Caco-2 (cell line): ENCODE measurements at regions not wholly inside any gene's neighbourhood (a gene's known extent, or its start where the extent isn't known, plus 50 kb on each side); places are given as distances from the start of the nearest gene placed in this dataset.

Source experiments
- BruUV-seq: library from RNA; stranded (reverse); fragments of 400-500 nt; replicated peaks from 2 replicates; lab custom pipeline; 2021; lab: Mats Ljungman, UMichigan
- CTCF ChIA-PET: fragments of 300-600 bp; sonication (Branson Sonifier 250); formaldehyde crosslinking; loops from one replicate; lab custom pipeline; 2022; ENCODE audit warnings: antibody characterized with exemption; lab: Charles Lee
- POLR2A ChIA-PET: fragments of 300-600 bp; sonication (Branson Sonifier 250); formaldehyde crosslinking; loops from one replicate; lab custom pipeline; 2022; ENCODE audit warnings: antibody characterized with exemption; lab: Charles Lee
- DNase-seq, 2 experiments: peaks; one replicate each; pipeline versions ENCODE4 v3.0.0 to v3.0.0-alpha.2; 2020 to 2022
- H3K27me3 ChIP-seq: replicated peaks from 2 replicates; pipeline ENCODE4 v1.6.0; 2011; ENCODE audit warnings: low read length; ENCODE audit not compliant: control insufficient read depth, insufficient read depth
- H3K36me3 ChIP-seq: 2 replicates; pipeline ENCODE4 v1.5.1; 2011; ENCODE audit warnings: low read length; ENCODE audit not compliant: control insufficient read depth, insufficient read depth
- H3K4me1 ChIP-seq: fragments of 250-450 bp; sonication (Bioruptor Pico); 2 replicates; pipeline ENCODE4 v1.5.1; 2020; ENCODE audit warnings: mild to moderate bottlenecking
- H3K4me3 ChIP-seq: 2 replicates; pipeline ENCODE4 v1.5.1; 2011; ENCODE audit warnings: low read depth, mild to moderate bottlenecking, control low read depth, low read length
- H3K9me3 ChIP-seq: fragments of 250-450 bp; sonication (Bioruptor Pico); 2 replicates; pipeline ENCODE4 v1.5.1; 2020; ENCODE audit warnings: mild to moderate bottlenecking, moderate library complexity
- H3K27ac Mint-ChIP-seq: one replicate; pipeline ENCODE4 v1.8.0; 2022; ENCODE audit warnings: mixed read lengths; ENCODE audit not compliant: unreplicated experiment
- H3K27me3 Mint-ChIP-seq: one replicate; pipeline ENCODE4 v1.8.0; 2022; ENCODE audit warnings: mixed read lengths; ENCODE audit not compliant: insufficient read depth, unreplicated experiment
- H3K36me3 Mint-ChIP-seq: one replicate; pipeline ENCODE4 v1.8.0; 2022; ENCODE audit warnings: mild to moderate bottlenecking, mixed read lengths; ENCODE audit not compliant: insufficient read depth, unreplicated experiment
- H3K4me1 Mint-ChIP-seq: one replicate; pipeline ENCODE4 v1.8.0; 2022; ENCODE audit warnings: low read depth, mixed read lengths; ENCODE audit not compliant: unreplicated experiment
- H3K4me3 Mint-ChIP-seq: one replicate; pipeline ENCODE4 v1.8.0; 2022; ENCODE audit warnings: mild to moderate bottlenecking, moderate library complexity, mixed read lengths; ENCODE audit not compliant: unreplicated experiment
- H3K9me3 Mint-ChIP-seq: one replicate; pipeline ENCODE4 v1.8.0; 2022; ENCODE audit warnings: mixed read lengths; ENCODE audit not compliant: unreplicated experiment
- CTCF ChIP-seq, 2 experiments: fragments of 200-600 bp in 1 of 2; IDR thresholded peaks; 1 replicate in 1 of 2; 2 replicates in 1 of 2; pipeline versions ENCODE4 v1.5.1 to v1.8.0; 2011 to 2022; ENCODE audit warnings: antibody characterized with exemption in 1 of 2, control low read depth in 1 of 2, inconsistent platforms in 1 of 2, low read depth in 1 of 2, low read length in 1 of 2, mild to moderate bottlenecking in 1 of 2, moderate library complexity in 1 of 2; ENCODE audit not compliant: insufficient read depth in 1 of 2, severe bottlenecking in 1 of 2, unreplicated experiment in 1 of 2
- intact Hi-C: fragments of 100-400 bp; cut with micrococcal nuclease; formaldehyde crosslinking; loops from one replicate; pipeline ENCODE4 v1.10.0; 2022; ENCODE audit not compliant: unreplicated experiment

GRCh38 chr5:56616454-56617160 is 198.7 kb upstream of the MAP3K1 start:
- ChIA-PET POLR2A (no interaction called here), CTCF (no interaction called here)
- BruUV-seq = no TSS peak
- peaks cover 7% of the 10 kb centered on the region for H3K4me1 Mint-ChIP-seq
- no peak for TF ChIP-seq CTCF (IDR thresholded peaks at IDR 0.05; ENCODE audit: insufficient read depth in 1 of 2, low read depth in 1 of 2, low read length in 1 of 2, severe bottlenecking in 1 of 2, unreplicated experiment in 1 of 2)
- no peaks in the 10 kb centered on the region for H3K27me3 ChIP-seq
- no peaks in the 10 kb centered on the region; the same call in 1 of the 2 replicates for H3K4me1 ChIP-seq
- no peak overlapping the region for H3K4me3 ChIP-seq
- peaks cover 27% of the 10 kb centered on the region for H3K9me3 ChIP-seq
- no peak for DNase-seq
- no peaks in the 10 kb centered on the region for H3K36me3 ChIP-seq
- intact Hi-C loops = no loop called here
- H3K9me3 Mint-ChIP-seq = peaks cover 29% of the 10 kb centered on the region
- no peak overlapping the region for H3K27ac Mint-ChIP-seq
- no peak overlapping the region for H3K4me3 Mint-ChIP-seq
- H3K36me3 Mint-ChIP-seq = no peaks in the 10 kb centered on the region
- no peaks in the 10 kb centered on the region for H3K27me3 Mint-ChIP-seq

GRCh38 chr5:56615361-56616153 is 199.8 kb upstream of the MAP3K1 start:
- H3K36me3 ChIP-seq = no peaks in the 10 kb centered on the region
- intact Hi-C loops = no loop called here
- Mint-ChIP-seq H3K4me3 (no peak overlapping the region), H3K27me3 (no peaks in the 10 kb centered on the region), H3K27ac (no peak overlapping the region), H3K9me3 (peaks cover 29% of the 10 kb centered on the region), H3K36me3 (no peaks in the 10 kb centered on the region), H3K4me1 (peaks cover 7% of the 10 kb centered on the region)
- DNase-seq = no peak
- H3K4me1 ChIP-seq = no peaks in the 10 kb centered on the region; the same call in 1 of the 2 replicates
- POLR2A ChIA-PET = no interaction called here
- CTCF ChIA-PET = no interaction called here
- H3K27me3 ChIP-seq = no peaks in the 10 kb centered on the region
- TF ChIP-seq CTCF (IDR thresholded peaks at IDR 0.05; ENCODE audit: insufficient read depth in 1 of 2, low read depth in 1 of 2, low read length in 1 of 2, severe bottlenecking in 1 of 2, unreplicated experiment in 1 of 2) = no peak
- H3K9me3 ChIP-seq = peaks cover 35% of the 10 kb centered on the region
- H3K4me3 ChIP-seq = no peak overlapping the region
- BruUV-seq = no TSS peak

GRCh38 chr5:56612759-56613158 is 202.6 kb upstream of the MAP3K1 start:
- Histone ChIP-seq H3K4me3 (no peak overlapping the region), H3K27me3 (no peaks in the 10 kb centered on the region), H3K4me1 (no peaks in the 10 kb centered on the region; the same call in 1 of the 2 replicates), H3K36me3 (no peaks in the 10 kb centered on the region), H3K9me3 (peaks cover 24% of the 10 kb centered on the region)
- intact Hi-C loops = no loop called here
- no TSS peak for BruUV-seq
- no peaks in the 10 kb centered on the region for H3K27me3 Mint-ChIP-seq
- H3K36me3 Mint-ChIP-seq = no peaks in the 10 kb centered on the region
- TF ChIP-seq CTCF (IDR thresholded peaks at IDR 0.05; ENCODE audit: insufficient read depth in 1 of 2, low read depth in 1 of 2, low read length in 1 of 2, severe bottlenecking in 1 of 2, unreplicated experiment in 1 of 2) = no peak
- CTCF ChIA-PET = no interaction called here
- POLR2A ChIA-PET = interaction anchor here (0.6 kb wide), 1 partner anchor 127 kb away, joined by 3 read pairs; no protein-coding TSS in a partner anchor
- no peak overlapping the region for H3K27ac Mint-ChIP-seq
- DNase-seq = no peak
- peaks cover 22% of the 10 kb centered on the region for H3K9me3 Mint-ChIP-seq
- peaks cover 7% of the 10 kb centered on the region for H3K4me1 Mint-ChIP-seq
- H3K4me3 Mint-ChIP-seq = no peak overlapping the region
